Mesendoderm (in vitro differentiated cells): ENCODE measurements at regions not wholly inside any gene's neighbourhood (a gene's known extent, or its start where the extent isn't known, plus 50 kb on each side); places are given as distances from the start of the nearest gene placed in this dataset.

Experiments
- DNase-seq: peaks from one replicate; pipeline ENCODE4 v3.0.0; 2013
- H2AK5ac ChIP-seq: 2 replicates; pipeline ENCODE4 v1.6.1; 2013; ENCODE audit warnings: low read length, inconsistent platforms
- H2BK120ac ChIP-seq: 2 replicates; pipeline ENCODE4 v1.6.1; 2013; ENCODE audit warnings: low read depth, mild to moderate bottlenecking, low read length, moderate library complexity, mixed read lengths
- H2BK15ac ChIP-seq: replicated peaks from 2 replicates; pipeline ENCODE4 v1.6.1; 2013; ENCODE audit warnings: low read depth, mild to moderate bottlenecking, moderate library complexity
- H2BK5ac ChIP-seq: 2 replicates; pipeline ENCODE4 v1.6.1; 2013; ENCODE audit warnings: low read length, inconsistent platforms
- H3K18ac ChIP-seq: 2 replicates; pipeline ENCODE4 v1.6.1; 2013; ENCODE audit warnings: mild to moderate bottlenecking, low read length, mixed read lengths
- H3K23ac ChIP-seq: one replicate; pipeline ENCODE4 v1.6.1; 2013; ENCODE audit warnings: low read length
- H3K27ac ChIP-seq: 2 replicates; pipeline ENCODE4 v1.5.1; 2013; ENCODE audit warnings: low read depth, mild to moderate bottlenecking, inconsistent platforms, low read length, moderate library complexity
- H3K27me3 ChIP-seq: 2 replicates; pipeline ENCODE4 v1.6.1; 2013; ENCODE audit warnings: low read length, control low read depth, mild to moderate bottlenecking, inconsistent platforms; ENCODE audit not compliant: insufficient read depth, poor library complexity
- H3K36me3 ChIP-seq: 2 replicates; pipeline ENCODE4 v1.6.1; 2013; ENCODE audit warnings: low read length, inconsistent platforms; ENCODE audit not compliant: control insufficient read depth, insufficient read depth
- H3K4ac ChIP-seq: one replicate; pipeline ENCODE4 v1.6.1; 2013; ENCODE audit warnings: low read depth, mild to moderate bottlenecking, low read length, moderate library complexity
- H3K4me1 ChIP-seq: 2 replicates; pipeline ENCODE4 v1.6.1; 2013; ENCODE audit warnings: low read depth, low read length, inconsistent platforms; ENCODE audit not compliant: control insufficient read depth
- H3K4me2 ChIP-seq: 2 replicates; pipeline ENCODE4 v1.6.1; 2013; ENCODE audit warnings: low read length
- H3K4me3 ChIP-seq: 2 replicates; pipeline ENCODE4 v1.5.1; 2013; ENCODE audit warnings: mild to moderate bottlenecking, low read length
- H3K56ac ChIP-seq: one replicate; pipeline ENCODE4 v1.6.1; 2013; ENCODE audit warnings: low read length
- H3K79me1 ChIP-seq: 2 replicates; pipeline ENCODE4 v1.6.1; 2013; ENCODE audit warnings: low read length, inconsistent platforms
- H3K79me2 ChIP-seq: 2 replicates; pipeline ENCODE4 v1.6.1; 2013; ENCODE audit warnings: mild to moderate bottlenecking, low read length; ENCODE audit not compliant: control insufficient read depth, insufficient read depth
- H3K9ac ChIP-seq: 2 replicates; pipeline ENCODE4 v1.6.1; 2013; ENCODE audit warnings: low read length, inconsistent platforms
- H4K5ac ChIP-seq: one replicate; pipeline ENCODE4 v1.6.1; 2013; ENCODE audit warnings: low read length
- H4K8ac ChIP-seq: one replicate; pipeline ENCODE4 v1.6.1; 2013; ENCODE audit warnings: low read depth, mild to moderate bottlenecking, control low read depth, low read length, moderate library complexity
- WGBS: extraction: QIAGEN DNeasy Blood & Tissue Kit; methylation state at CpG from one replicate; pipeline ENCODE4 v1.1.7; 2013; ENCODE audit warnings: low lambda C conversion rate, missing lambda C conversion rate; ENCODE audit not compliant: insufficient coverage; ENCODE audit errors: extremely low coverage; 5-methylcytosine and 5-hydroxymethylcytosine counted together

GRCh38 chr5:130488252-130488651, 584.0 kb downstream of the CHSY3 start:
- Histone ChIP-seq H3K36me3 (no peaks in the 10 kb centered on the region), H3K23ac (no peak overlapping the region), H3K4me1 (no peaks in the 10 kb centered on the region), H2AK5ac (no peak overlapping the region), H3K9ac (no peak overlapping the region), H3K18ac (no peak overlapping the region), H2BK15ac (no peak overlapping the region), H2BK120ac (no peak overlapping the region), H3K27ac (no peak overlapping the region), H4K8ac (no peak overlapping the region), H3K27me3 (no peaks in the 10 kb centered on the region), H3K4me3 (no peak overlapping the region), H3K4ac (no peak overlapping the region), H2BK5ac (no peak overlapping the region), H3K79me2 (no peaks in the 10 kb centered on the region), H3K79me1 (no peaks in the 10 kb centered on the region), H3K56ac (no peak overlapping the region), H4K5ac (no peak overlapping the region), H3K4me2 (no peak overlapping the region)
- no peak for DNase-seq
- WGBS = no CpG with 5 or more reads among the region's 1 CpG

DNA sequence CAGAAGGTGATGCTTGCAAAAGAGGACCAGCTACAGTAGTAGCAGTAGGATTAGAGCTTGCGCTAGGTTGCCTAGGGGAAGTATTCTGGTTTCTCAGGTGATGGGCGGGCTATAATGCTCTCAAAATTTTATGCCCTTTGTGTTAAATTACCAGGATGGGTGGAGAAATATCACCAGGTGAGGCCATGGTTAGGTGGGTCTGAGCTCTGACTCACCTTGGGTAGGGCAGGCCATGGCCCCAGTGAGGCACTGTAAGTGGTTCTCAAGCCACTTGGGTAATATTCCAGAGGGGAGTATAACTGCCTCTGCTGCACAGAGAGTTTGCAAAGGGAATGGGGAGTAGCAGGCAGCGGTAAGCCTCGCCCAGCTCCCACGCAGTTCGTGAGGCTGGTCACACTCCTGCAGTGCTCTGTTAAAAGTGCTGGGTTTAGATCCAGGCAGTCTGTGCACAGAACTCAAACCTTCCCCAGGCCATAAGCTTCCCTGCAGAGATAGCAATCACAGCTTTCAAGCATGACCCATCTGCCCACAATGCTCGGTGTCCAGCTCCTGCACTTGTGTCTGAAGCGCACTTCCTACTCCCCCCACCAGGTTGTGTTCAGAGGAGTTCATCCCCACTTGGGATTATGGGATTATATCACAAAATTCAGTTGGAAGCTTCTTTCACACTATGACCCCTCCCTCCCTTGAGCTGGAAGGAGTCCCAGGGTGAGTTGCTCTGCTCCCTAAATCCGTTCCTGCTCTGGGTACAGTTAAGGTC, 575.0 kb downstream of the CHSY3 start:
- Histone ChIP-seq H3K9ac (no peak overlapping the region), H3K56ac (no peak overlapping the region), H4K5ac (no peak overlapping the region), H3K4ac (no peak overlapping the region), H3K4me3 (no peak overlapping the region), H3K18ac (no peak overlapping the region), H3K23ac (no peak overlapping the region), H2BK120ac (no peak overlapping the region), H2BK5ac (no peak overlapping the region), H2AK5ac (no peak overlapping the region), H3K36me3 (no peaks in the 10 kb centered on the region), H3K27me3 (no peaks in the 10 kb centered on the region), H3K79me1 (no peaks in the 10 kb centered on the region), H3K79me2 (no peaks in the 10 kb centered on the region), H3K4me1 (no peaks in the 10 kb centered on the region), H4K8ac (no peak overlapping the region), H3K4me2 (no peak overlapping the region), H2BK15ac (no peak overlapping the region), H3K27ac (no peak overlapping the region)
- no CpG with 5 or more reads among the region's 9 CpGs for WGBS
- peak; percentile 14 for DNase-seq

DNA sequence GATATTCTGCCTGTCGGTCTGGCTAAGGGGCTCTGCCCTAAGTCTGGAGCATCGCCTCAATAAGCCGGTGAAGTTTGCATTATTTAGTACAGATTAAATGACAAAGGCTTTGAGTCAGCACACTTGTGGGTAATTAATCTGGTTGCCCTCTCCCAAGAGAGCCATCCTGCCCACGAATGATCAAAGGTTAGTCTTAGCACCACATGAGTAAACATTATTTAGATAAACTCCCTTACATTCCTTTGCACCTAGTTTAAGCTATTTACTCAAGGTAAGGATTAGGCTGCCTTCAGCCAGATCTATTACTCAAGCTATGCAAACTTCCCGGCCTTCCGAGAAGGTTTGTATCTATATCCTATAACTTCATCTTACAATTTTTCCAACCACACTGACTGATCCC, 572.1 kb downstream of the CHSY3 start:
- Histone ChIP-seq H3K4me2 (no peak overlapping the region), H3K4me1 (no peaks in the 10 kb centered on the region), H3K56ac (no peak overlapping the region), H2AK5ac (no peak overlapping the region), H3K36me3 (no peaks in the 10 kb centered on the region), H2BK120ac (no peak overlapping the region), H3K18ac (no peak overlapping the region), H3K23ac (no peak overlapping the region), H2BK15ac (no peak overlapping the region), H3K9ac (no peak overlapping the region), H4K8ac (no peak overlapping the region), H4K5ac (no peak overlapping the region), H3K79me2 (no peaks in the 10 kb centered on the region), H3K27ac (no peak overlapping the region), H3K27me3 (no peaks in the 10 kb centered on the region), H3K4me3 (no peak overlapping the region), H3K4ac (no peak overlapping the region), H2BK5ac (no peak overlapping the region), H3K79me1 (no peaks in the 10 kb centered on the region)
- no CpG with 5 or more reads among the region's 6 CpGs for WGBS
- no peak for DNase-seq

DNA sequence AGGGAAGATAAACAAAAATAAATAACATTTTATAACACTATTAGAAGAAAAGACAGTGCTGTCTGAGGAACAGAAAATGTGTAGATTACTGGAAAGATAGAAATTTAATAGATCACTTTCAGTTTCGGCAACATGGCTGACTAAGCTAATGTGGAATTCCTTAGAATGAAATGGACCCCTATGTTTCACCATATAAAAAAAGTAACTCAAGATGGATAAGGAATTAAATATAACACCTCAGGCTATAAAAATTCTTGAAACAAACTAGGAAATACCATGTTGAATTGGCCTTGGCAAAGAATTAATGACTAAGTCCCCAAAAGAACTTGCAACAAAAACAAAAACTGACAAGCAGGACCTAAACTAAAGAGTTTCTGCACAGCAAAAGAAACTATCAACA, 558.3 kb downstream of the CHSY3 start:
- Histone ChIP-seq H3K9ac (no peak overlapping the region), H4K5ac (no peak overlapping the region), H2AK5ac (no peak overlapping the region), H2BK5ac (no peak overlapping the region), H4K8ac (no peak overlapping the region), H3K79me1 (no peaks in the 10 kb centered on the region), H3K18ac (no peak overlapping the region), H3K79me2 (no peaks in the 10 kb centered on the region), H2BK120ac (no peak overlapping the region), H3K56ac (no peak overlapping the region), H3K27ac (no peak overlapping the region), H2BK15ac (no peak overlapping the region), H3K27me3 (no peaks in the 10 kb centered on the region), H3K36me3 (no peaks in the 10 kb centered on the region), H3K23ac (no peak overlapping the region), H3K4me2 (no peak overlapping the region), H3K4me1 (no peaks in the 10 kb centered on the region), H3K4ac (no peak overlapping the region), H3K4me3 (no peak overlapping the region)
- DNase-seq = no peak
- no CpG with 5 or more reads among the region's 1 CpG for WGBS

DNA sequence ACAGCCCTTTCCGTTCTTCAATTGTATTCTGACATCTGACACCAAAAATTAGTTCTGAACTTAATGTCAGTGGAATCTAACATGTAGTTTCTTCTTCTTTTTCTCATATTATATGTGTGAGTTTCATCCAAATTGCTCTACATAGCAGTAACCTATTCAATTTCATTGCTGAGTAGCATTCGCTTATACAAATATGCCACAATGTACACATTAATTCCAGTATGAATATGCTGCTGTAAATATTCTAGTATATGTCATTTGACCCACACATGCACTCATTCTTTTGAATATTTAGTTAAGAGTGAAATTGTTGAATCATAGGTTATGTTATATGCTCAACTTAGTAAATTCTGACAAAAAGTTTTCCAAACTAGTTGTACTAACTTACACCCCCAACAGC, 550.9 kb downstream of the CHSY3 start:
- no peak overlapping the region for H3K56ac ChIP-seq
- WGBS = no CpG with 5 or more reads among the region's 2 CpGs

DNA sequence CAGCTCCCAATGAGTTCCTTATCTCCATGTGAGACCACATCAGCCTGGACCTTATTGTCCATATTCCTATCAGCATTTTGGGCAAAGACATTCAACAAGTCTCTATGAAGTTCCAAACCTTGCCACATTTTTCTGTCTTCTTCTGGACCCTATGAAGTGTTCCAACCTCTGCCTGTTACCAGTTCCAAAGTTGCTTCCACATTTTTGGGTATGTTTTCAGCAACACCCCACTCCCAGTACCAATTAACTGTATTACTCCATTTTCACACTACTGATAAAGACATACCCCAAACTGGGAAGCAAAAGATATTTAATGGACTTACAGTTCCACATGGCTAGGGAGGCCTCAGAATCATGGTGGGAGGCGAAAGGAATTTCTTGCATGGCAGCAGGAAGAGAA, 548.5 kb downstream of the CHSY3 start:
- Histone ChIP-seq H2BK120ac (no peak overlapping the region), H4K5ac (no peak overlapping the region)

More for the DNA sequence above, 550.9 kb downstream of the CHSY3 start:
- Histone ChIP-seq H3K9ac (no peak overlapping the region), H3K4me1 (no peaks in the 10 kb centered on the region), H3K27ac (no peak overlapping the region), H2AK5ac (no peak overlapping the region), H3K23ac (no peak overlapping the region), H2BK120ac (no peak overlapping the region), H3K27me3 (no peaks in the 10 kb centered on the region), H3K79me1 (no peaks in the 10 kb centered on the region), H3K18ac (no peak overlapping the region), H3K4me3 (no peak overlapping the region), H3K4me2 (no peak overlapping the region), H2BK15ac (no peak overlapping the region), H4K5ac (no peak overlapping the region), H4K8ac (no peak overlapping the region), H3K79me2 (no peaks in the 10 kb centered on the region), H3K36me3 (no peaks in the 10 kb centered on the region), H2BK5ac (no peak overlapping the region), H3K4ac (no peak overlapping the region)
- no peak for DNase-seq

More for the DNA sequence above, 548.5 kb downstream of the CHSY3 start:
- Histone ChIP-seq H3K4me3 (no peak overlapping the region), H2BK5ac (no peak overlapping the region), H3K27ac (no peak overlapping the region), H2AK5ac (no peak overlapping the region), H3K18ac (no peak overlapping the region), H3K79me2 (no peaks in the 10 kb centered on the region), H3K4me1 (no peaks in the 10 kb centered on the region), H3K9ac (no peak overlapping the region), H3K56ac (no peak overlapping the region), H2BK15ac (no peak overlapping the region), H3K79me1 (no peaks in the 10 kb centered on the region), H3K4me2 (no peak overlapping the region), H3K4ac (no peak overlapping the region), H3K36me3 (no peaks in the 10 kb centered on the region), H4K8ac (no peak overlapping the region), H3K23ac (no peak overlapping the region), H3K27me3 (no peaks in the 10 kb centered on the region)
- DNase-seq = no peak
- no CpG with 5 or more reads among the region's 1 CpG for WGBS
